Sigmoid colon (tissue), 4 donors: ENCODE measurements at regions not wholly inside any gene's neighbourhood (a gene's known extent, or its start where the extent isn't known, plus 50 kb on each side); places are given as distances from the start of the nearest gene placed in this dataset.

Source experiments
- CTCF ChIP-seq, 4 experiments: fragments of 450-650 bp in 3 of 4; fragments of 200-600 bp in 1 of 4; IDR thresholded peaks; one replicate each; pipeline ENCODE4 v1.5.1; 2016 to 2019; ENCODE audit warnings: antibody characterized with exemption in 4 of 4, mild to moderate bottlenecking in 3 of 4, moderate library complexity in 2 of 4
- POLR2AphosphoS5 ChIP-seq, 4 donors: sonication (generic); formaldehyde crosslinking; IDR thresholded peaks; one replicate each; pipeline ENCODE4 v1.6.1; 2017; ENCODE audit warnings: antibody characterized with exemption in 4 of 4

GRCh38 chr14:48751293-48751692 is 834.9 kb downstream of the RPS29 start:
- no peak for TF ChIP-seq CTCF (IDR thresholded peaks at IDR 0.05)
- no peak for TF ChIP-seq POLR2AphosphoS5 (IDR thresholded peaks at IDR 0.05)
